ENCODE measurements at regions not wholly inside any gene's neighbourhood (a gene's known extent, or its start where the extent isn't known, plus 50 kb on each side); places are given as distances from the start of the nearest gene placed in this dataset.

GRCh38 chr7:84362360-84362759, 167.8 kb upstream of the SEMA3A start:
- FAIRE-seq (no peak), DNase-seq (ENCODE audit: insufficient read length, low spot score) (no peak)

- DNase-seq (ENCODE audit: insufficient read length, low spot score) (no peak), FAIRE-seq (no peak)
Measured at GRCh38 chr7:84354866-84355265, 160.3 kb upstream of the SEMA3A start.

- DNase-seq (ENCODE audit: insufficient read length, low spot score) (no peak), FAIRE-seq (no peak)
Measured at GRCh38 chr7:84354030-84354429, 159.4 kb upstream of the SEMA3A start.

GRCh38 chr7:84339306-84339705, 144.7 kb upstream of the SEMA3A start:
- DNase-seq (ENCODE audit: insufficient read length, low spot score) (no peak), FAIRE-seq (no peak)

- FAIRE-seq (no peak), DNase-seq (ENCODE audit: insufficient read length, low spot score) (no peak)
Measured at GRCh38 chr7:84337429-84337828, 142.8 kb upstream of the SEMA3A start.

GRCh38 chr7:84336766-84337165, 142.2 kb upstream of the SEMA3A start:
- no peak for DNase-seq (ENCODE audit: insufficient read length, low spot score)
- no peak for FAIRE-seq

- no peak for FAIRE-seq
- no peak for DNase-seq (ENCODE audit: insufficient read length, low spot score)
Measured at GRCh38 chr7:84336303-84336702, 141.7 kb upstream of the SEMA3A start.

GRCh38 chr7:84331616-84332015, 137.0 kb upstream of the SEMA3A start:
- FAIRE-seq, result no peak
- DNase-seq (ENCODE audit: insufficient read length, low spot score), result no peak

- no peak for FAIRE-seq
- DNase-seq (ENCODE audit: insufficient read length, low spot score), result no peak
Measured at GRCh38 chr7:84328571-84328970, 134.0 kb upstream of the SEMA3A start.

- FAIRE-seq (no peak), DNase-seq (ENCODE audit: insufficient read length, low spot score) (no peak)
Measured at GRCh38 chr7:84324136-84324630, 129.6 kb upstream of the SEMA3A start.

- DNase-seq (ENCODE audit: insufficient read length, low spot score) (no peak), FAIRE-seq (no peak)
Measured at GRCh38 chr7:84317536-84317935, 122.9 kb upstream of the SEMA3A start.

GRCh38 chr7:84314263-84314662, 119.7 kb upstream of the SEMA3A start:
- DNase-seq (ENCODE audit: insufficient read length, low spot score) (no peak), FAIRE-seq (no peak)

- FAIRE-seq, result no peak
- no peak for DNase-seq (ENCODE audit: insufficient read length, low spot score)
Measured at GRCh38 chr7:84304407-84304806, 109.8 kb upstream of the SEMA3A start.

- no peak for DNase-seq (ENCODE audit: insufficient read length, low spot score)
- FAIRE-seq, result no peak
Measured at GRCh38 chr7:84302949-84303348, 108.4 kb upstream of the SEMA3A start.

- no peak for DNase-seq (ENCODE audit: insufficient read length, low spot score)
- no peak for FAIRE-seq
Measured at GRCh38 chr7:84297616-84298015, 103.0 kb upstream of the SEMA3A start.

- DNase-seq (ENCODE audit: insufficient read length, low spot score) (no peak), FAIRE-seq (no peak)
Measured at GRCh38 chr7:84294847-84295455, 100.4 kb upstream of the SEMA3A start.

GRCh38 chr7:84294391-84294790, 99.8 kb upstream of the SEMA3A start:
- FAIRE-seq (no peak), DNase-seq (ENCODE audit: insufficient read length, low spot score) (no peak)

- no peak for FAIRE-seq
- no peak for DNase-seq (ENCODE audit: insufficient read length, low spot score)
Measured at GRCh38 chr7:84291756-84292155, 97.2 kb upstream of the SEMA3A start.

GRCh38 chr7:84283798-84284197, 89.2 kb upstream of the SEMA3A start:
- DNase-seq (ENCODE audit: insufficient read length, low spot score) (no peak), FAIRE-seq (no peak)

GRCh38 chr7:84281518-84281917, 86.9 kb upstream of the SEMA3A start:
- FAIRE-seq (no peak), DNase-seq (ENCODE audit: insufficient read length, low spot score) (no peak)

- no peak for DNase-seq (ENCODE audit: insufficient read length, low spot score)
- FAIRE-seq, result no peak
Measured at GRCh38 chr7:84277628-84278224, 83.1 kb upstream of the SEMA3A start.

- FAIRE-seq, result no peak
Measured at GRCh38 chr7:84274029-84274638, 79.5 kb upstream of the SEMA3A start.

More at GRCh38 chr7:84274029-84274638, 79.5 kb upstream of the SEMA3A start:
- DNase-seq (ENCODE audit: insufficient read length, low spot score), result no peak

Data from HTR-8/SVneo (cell line).